ENCODE measurements at regions not wholly inside any gene's neighbourhood (a gene's known extent, or its start where the extent isn't known, plus 50 kb on each side); places are given as distances from the start of the nearest gene placed in this dataset.

GRCh38 chr14:101026341-101026740 lies 122.8 kb upstream of the RTL1 start:
- H2AFZ ChIP-seq (ENCODE audit: low read depth) = no peak overlapping the region
- no peaks in the 10 kb centered on the region for H3K79me2 ChIP-seq (ENCODE audit: insufficient read depth, low read depth)
- peaks cover 11% of the 10 kb centered on the region; the same call in 1 of the 2 replicates for H3K27me3 ChIP-seq (ENCODE audit: insufficient read depth, low read depth)
- no peak for TF ChIP-seq CTCF (conservative IDR thresholded peaks at IDR 0.05; ENCODE audit: low read depth, low read length)
- no peaks in the 10 kb centered on the region for H3K4me1 ChIP-seq (ENCODE audit: low read depth, poor library complexity, severe bottlenecking)
- no peak overlapping the region for H3K9ac ChIP-seq
- H3K27ac ChIP-seq = no peak overlapping the region
- no peak overlapping the region for H3K4me3 ChIP-seq (IDR thresholded peaks at IDR 0.05; ENCODE audit: insufficient read depth, low read depth, low read length)
- H3K36me3 ChIP-seq (ENCODE audit: insufficient read depth) = no peaks in the 10 kb centered on the region
- H4K20me1 ChIP-seq (ENCODE audit: insufficient read depth) = no peaks in the 10 kb centered on the region
- no peak overlapping the region for H3K4me2 ChIP-seq

- Histone ChIP-seq H3K27me3 (ENCODE audit: insufficient read depth, low read depth) (peaks cover 11% of the 10 kb centered on the region; the same call in 1 of the 2 replicates), H2AFZ (ENCODE audit: low read depth) (no peak overlapping the region), H3K9ac (no peak overlapping the region), H3K4me3 (IDR thresholded peaks at IDR 0.05; ENCODE audit: insufficient read depth, low read depth, low read length) (no peak overlapping the region), H3K4me1 (ENCODE audit: low read depth, poor library complexity, severe bottlenecking) (no peaks in the 10 kb centered on the region), H3K27ac (no peak overlapping the region), H4K20me1 (ENCODE audit: insufficient read depth) (no peaks in the 10 kb centered on the region), H3K79me2 (ENCODE audit: insufficient read depth, low read depth) (no peaks in the 10 kb centered on the region), H3K4me2 (no peak overlapping the region), H3K36me3 (ENCODE audit: insufficient read depth) (no peaks in the 10 kb centered on the region)
- TF ChIP-seq CTCF (conservative IDR thresholded peaks at IDR 0.05; ENCODE audit: low read depth, low read length) = no peak
Measured at GRCh38 chr14:101027291-101027690, 123.8 kb upstream of the RTL1 start.

GRCh38 chr14:101027966-101028365 lies 124.4 kb upstream of the RTL1 start:
- H2AFZ ChIP-seq (ENCODE audit: low read depth) = no peak overlapping the region
- H3K9ac ChIP-seq = no peak overlapping the region
- no peaks in the 10 kb centered on the region for H3K79me2 ChIP-seq (ENCODE audit: insufficient read depth, low read depth)
- no peak overlapping the region for H3K4me2 ChIP-seq
- H3K4me1 ChIP-seq (ENCODE audit: low read depth, poor library complexity, severe bottlenecking) = no peaks in the 10 kb centered on the region
- no peak overlapping the region for H3K27ac ChIP-seq
- H3K36me3 ChIP-seq (ENCODE audit: insufficient read depth) = no peaks in the 10 kb centered on the region
- no peak overlapping the region for H3K4me3 ChIP-seq (IDR thresholded peaks at IDR 0.05; ENCODE audit: insufficient read depth, low read depth, low read length)
- H4K20me1 ChIP-seq (ENCODE audit: insufficient read depth) = no peaks in the 10 kb centered on the region
- H3K27me3 ChIP-seq (ENCODE audit: insufficient read depth, low read depth) = peaks cover 11% of the 10 kb centered on the region; the same call in 1 of the 2 replicates
- TF ChIP-seq CTCF (conservative IDR thresholded peaks at IDR 0.05; ENCODE audit: low read depth, low read length) = no peak

GRCh38 chr14:101028971-101029667 lies 125.6 kb upstream of the RTL1 start:
- H3K27ac ChIP-seq = no peak overlapping the region
- H2AFZ ChIP-seq (ENCODE audit: low read depth) = no peak overlapping the region
- no peak overlapping the region for H3K4me3 ChIP-seq (IDR thresholded peaks at IDR 0.05; ENCODE audit: insufficient read depth, low read depth, low read length)
- TF ChIP-seq CTCF (conservative IDR thresholded peaks at IDR 0.05; ENCODE audit: low read depth, low read length) = no peak
- no peak overlapping the region for H3K4me2 ChIP-seq
- H3K27me3 ChIP-seq (ENCODE audit: insufficient read depth, low read depth) = peaks cover 18% of the 10 kb centered on the region; the same call in 1 of the 2 replicates
- H4K20me1 ChIP-seq (ENCODE audit: insufficient read depth) = no peaks in the 10 kb centered on the region
- H3K9ac ChIP-seq = no peak overlapping the region
- no peaks in the 10 kb centered on the region for H3K36me3 ChIP-seq (ENCODE audit: insufficient read depth)
- no peaks in the 10 kb centered on the region for H3K4me1 ChIP-seq (ENCODE audit: low read depth, poor library complexity, severe bottlenecking)
- no peaks in the 10 kb centered on the region for H3K79me2 ChIP-seq (ENCODE audit: insufficient read depth, low read depth)
